ENCODE measurements at regions not wholly inside any gene's neighbourhood (a gene's known extent, or its start where the extent isn't known, plus 50 kb on each side); places are given as distances from the start of the nearest gene placed in this dataset.

DNA sequence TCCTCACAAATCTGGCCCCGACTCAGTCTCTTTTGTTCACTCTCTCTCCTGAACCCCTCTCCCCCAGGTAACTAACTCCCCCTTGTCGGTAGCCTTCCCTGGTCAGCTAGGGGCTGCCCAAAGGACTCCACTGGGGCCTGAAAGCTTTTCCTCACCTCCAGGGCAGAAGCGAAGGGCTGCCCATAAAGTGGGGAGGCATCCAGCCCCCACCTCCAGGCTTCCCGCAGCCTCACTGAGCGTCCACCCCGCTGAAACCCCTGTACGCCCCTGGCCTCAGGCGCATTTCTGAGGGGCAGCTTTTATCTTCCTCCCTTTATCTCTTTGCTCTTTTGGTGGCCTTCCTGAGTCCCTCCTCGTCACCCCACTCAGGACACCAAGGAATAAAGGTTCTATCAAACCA lies 249.3 kb downstream of the CYP26B1 start:
- DNase-seq (ENCODE audit: low read depth, low spot score), result no peak
- H3K27ac ChIP-seq, result no peak overlapping the region

DNA sequence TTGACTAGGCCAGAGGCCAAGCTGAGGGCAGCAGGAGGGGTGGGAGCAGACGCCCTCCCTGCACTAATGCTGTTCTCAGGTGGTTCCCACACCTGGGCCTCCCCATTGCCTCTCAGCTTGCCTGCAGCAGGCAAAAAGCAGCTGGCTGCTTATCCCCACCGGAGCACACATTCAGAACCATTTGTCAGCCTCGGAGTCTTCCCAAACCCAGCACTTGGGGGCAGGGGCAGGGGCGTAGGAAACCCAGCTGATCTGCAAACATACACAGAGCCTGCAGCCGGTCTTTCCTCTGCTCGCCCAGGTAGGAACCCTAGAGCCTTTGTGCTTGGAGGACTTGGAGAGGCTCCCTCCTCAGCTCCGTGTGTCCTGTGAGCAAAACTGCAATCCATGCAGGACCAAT lies 249.8 kb downstream of the CYP26B1 start:
- H3K27ac ChIP-seq, result no peak overlapping the region

GRCh38 chr2:71897137-71897480 lies 250.6 kb downstream of the CYP26B1 start:
- no peak for DNase-seq (ENCODE audit: low read depth, low spot score)

More for the DNA sequence above, 249.8 kb downstream of the CYP26B1 start:
- DNase-seq (ENCODE audit: low read depth, low spot score), result no peak

DNA sequence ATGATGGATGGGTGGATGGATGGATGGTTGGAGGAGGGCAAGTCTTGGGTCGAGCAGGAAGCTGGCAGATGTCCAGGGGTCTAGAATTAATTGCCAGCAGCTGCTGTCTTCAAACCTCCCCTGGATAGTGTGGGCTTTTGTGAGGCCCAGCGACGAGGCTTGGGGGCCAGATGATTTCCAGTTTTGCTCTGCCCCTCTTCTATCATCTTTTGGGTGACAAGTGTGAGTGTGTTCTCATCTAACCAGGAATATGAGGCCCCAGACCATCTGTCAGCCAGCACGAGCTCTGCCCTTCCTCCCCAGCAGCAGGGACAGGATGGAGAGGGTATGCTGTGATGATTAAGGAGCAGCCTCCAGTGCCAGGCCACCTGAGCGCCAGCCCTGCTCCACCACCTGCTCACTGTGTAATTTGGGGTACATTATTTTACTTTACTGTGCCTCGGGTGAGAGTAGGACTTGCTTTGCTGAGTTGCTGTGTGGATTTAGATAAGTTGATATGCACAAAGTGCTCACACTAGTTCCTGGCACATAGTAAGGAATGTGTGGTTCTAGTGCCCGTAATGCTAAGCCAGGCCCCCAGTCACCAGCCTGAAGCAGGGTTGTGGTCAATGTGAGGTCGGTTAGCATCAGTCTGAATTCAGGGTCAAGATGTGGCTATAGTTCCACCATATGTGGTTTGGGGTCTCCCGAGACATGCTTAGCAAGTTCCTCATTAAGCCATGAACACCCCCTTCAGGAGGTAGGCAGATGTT lies 251.1 kb downstream of the CYP26B1 start:
- H3K27ac ChIP-seq, result no peak overlapping the region
- no peak for DNase-seq (ENCODE audit: low read depth, low spot score)

More at GRCh38 chr2:71897137-71897480, 250.6 kb downstream of the CYP26B1 start:
- H3K27ac ChIP-seq, result no peak overlapping the region

GRCh38 chr2:71895320-71896161 lies 252.1 kb downstream of the CYP26B1 start:
- no peak for DNase-seq (ENCODE audit: low read depth, low spot score)
- no peak overlapping the region for H3K27ac ChIP-seq

DNA sequence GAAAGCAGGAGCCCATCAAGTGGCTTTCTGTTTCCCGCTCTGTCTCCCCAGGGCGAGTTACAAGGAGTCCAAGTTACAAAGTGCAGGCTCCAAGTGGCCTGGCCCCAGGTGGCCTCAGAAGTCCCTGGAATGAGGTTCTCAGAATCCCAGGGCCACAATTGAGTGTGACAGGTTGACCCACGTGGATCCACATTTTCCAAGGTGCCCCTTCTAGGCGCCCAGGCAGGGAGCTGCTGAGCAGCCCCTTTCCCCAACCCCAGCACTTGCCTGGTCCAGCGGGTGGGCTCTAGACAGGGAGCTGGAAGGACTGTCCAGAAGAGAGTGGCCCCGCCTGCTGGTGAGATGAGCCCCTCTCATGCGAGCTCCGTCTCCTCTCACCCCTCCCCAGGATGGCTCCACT lies 253.4 kb downstream of the CYP26B1 start:
- no peak overlapping the region for H3K27ac ChIP-seq
- DNase-seq (ENCODE audit: low read depth, low spot score), result no peak

DNA sequence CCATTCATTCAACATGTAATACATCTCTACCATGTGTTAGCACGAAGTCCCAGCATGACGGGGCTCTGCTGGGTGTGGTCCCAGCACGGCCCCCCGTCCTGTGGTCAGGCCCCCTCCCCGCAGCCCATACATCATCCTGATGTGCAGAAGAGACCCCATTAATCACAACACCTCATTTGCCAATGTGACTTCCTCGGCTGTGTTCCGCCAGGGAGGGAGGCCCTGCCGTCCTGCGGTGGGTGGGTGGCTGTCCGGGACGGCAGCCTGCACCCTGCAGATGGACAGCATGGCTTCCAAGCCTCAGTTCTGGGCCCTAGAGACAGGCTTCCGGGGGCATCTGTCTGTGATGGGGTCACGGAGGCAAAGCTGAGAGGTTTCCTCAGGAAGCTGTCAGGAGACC lies 254.0 kb downstream of the CYP26B1 start:
- H3K27ac ChIP-seq, result no peak overlapping the region
- DNase-seq (ENCODE audit: low read depth, low spot score), result no peak

GRCh38 chr2:71892896-71893295 lies 254.8 kb downstream of the CYP26B1 start:
- no peak overlapping the region for H3K27ac ChIP-seq
- no peak for DNase-seq (ENCODE audit: low read depth, low spot score)

DNA sequence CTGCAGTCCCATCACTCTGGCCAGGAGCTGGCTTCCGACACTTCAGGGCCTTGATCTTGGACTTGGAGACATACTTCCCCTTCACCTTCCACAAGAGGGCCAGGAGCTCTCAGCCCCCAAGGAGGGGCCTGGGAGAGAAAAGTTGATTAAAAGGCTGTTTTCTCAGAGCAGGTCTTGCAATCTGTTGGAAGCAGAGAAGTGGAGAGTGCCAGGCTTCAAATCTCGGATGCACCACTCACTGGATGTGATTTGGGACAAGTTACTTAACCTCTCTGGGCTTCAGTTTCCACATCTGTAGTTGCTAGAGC lies 255.3 kb downstream of the CYP26B1 start:
- DNase-seq (ENCODE audit: low read depth, low spot score), result no peak
- no peak overlapping the region for H3K27ac ChIP-seq

- H3K27ac ChIP-seq, result no peak overlapping the region
- DNase-seq (ENCODE audit: low read depth, low spot score), result no peak
These were observed 255.8 kb downstream of the CYP26B1 start for GRCh38 chr2:71891719-71892422.

DNA sequence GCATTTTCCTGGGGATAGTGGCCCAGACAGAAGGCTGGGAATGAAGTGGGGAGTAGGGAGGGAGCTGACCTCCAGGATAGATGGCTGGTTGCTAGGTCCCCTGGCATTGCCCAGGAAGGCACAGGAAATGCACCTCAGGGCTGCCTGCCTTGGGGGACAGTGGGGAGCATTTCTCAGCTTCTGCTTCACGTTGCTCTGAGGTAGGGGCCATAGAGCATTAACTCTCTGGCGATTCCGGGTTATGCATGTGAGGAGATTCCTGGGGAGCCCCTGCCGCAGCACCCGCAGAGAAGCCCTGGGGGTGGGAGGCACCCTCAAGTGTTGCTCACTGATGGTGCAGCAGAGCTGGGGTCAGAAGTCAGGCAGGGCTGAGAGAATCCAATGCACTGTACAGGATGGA lies 256.5 kb downstream of the CYP26B1 start:
- no peak overlapping the region for H3K27ac ChIP-seq
- DNase-seq (ENCODE audit: low read depth, low spot score), result no peak

GRCh38 chr2:71889759-71890684 lies 257.6 kb downstream of the CYP26B1 start:
- DNase-seq (ENCODE audit: low read depth, low spot score), result no peak
- H3K27ac ChIP-seq, result no peak overlapping the region

DNA sequence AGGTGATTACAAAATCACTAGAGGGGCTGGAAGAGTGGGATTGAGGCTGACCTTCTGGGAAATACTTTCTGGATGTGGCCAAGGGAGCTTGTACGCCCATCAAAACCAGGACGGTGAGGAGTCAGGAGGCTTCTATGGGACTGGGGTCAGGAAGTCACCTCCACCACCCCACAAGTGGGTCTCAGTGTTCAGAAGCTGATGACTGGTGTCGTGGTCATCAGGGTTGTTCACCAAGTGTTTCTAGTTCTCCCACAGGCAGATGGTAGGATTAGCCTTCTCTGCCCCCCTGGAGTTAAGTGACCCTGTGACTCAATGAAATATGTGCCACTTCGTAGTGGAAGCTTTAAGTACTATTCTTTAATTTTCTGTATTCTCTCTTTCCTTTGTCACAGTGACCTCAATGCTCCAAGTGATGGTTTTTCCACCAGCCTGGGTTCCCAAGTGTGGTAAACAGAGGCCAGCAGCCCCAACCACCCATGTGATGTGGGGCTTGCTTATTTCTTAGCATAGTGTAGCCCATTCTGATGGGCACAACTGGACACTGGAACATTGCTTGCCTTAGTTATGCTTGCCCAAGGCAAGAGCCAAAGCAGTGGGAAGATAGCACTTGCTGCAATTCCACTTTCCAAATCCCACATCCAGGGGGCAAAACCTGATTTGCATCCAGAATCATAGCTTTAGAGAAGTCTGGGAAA lies 258.8 kb downstream of the CYP26B1 start:
- DNase-seq (ENCODE audit: low read depth, low spot score), result no peak
- no peak overlapping the region for H3K27ac ChIP-seq

- DNase-seq (ENCODE audit: low read depth, low spot score), result no peak
- H3K27ac ChIP-seq, result no peak overlapping the region
These were observed 260.5 kb downstream of the CYP26B1 start for GRCh38 chr2:71887196-71887595.

DNA sequence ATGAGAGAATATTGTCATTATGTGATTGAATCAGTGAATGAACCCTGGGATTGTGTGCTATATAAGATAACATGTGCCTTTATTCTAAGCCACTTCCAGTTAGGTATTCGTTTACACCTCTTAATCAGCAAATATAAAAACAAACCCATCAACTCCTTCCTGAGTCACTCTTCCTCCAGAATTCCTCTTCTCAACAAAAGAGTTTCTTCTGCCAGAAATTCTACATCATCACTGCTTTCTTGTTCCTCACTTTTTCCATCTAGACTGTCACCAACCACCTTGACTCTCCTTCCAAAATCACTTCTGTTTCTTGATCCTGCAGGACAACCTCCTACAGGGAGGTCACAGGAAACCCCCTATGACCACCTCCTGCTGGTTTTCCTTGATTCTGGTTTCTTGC lies 261.4 kb downstream of the CYP26B1 start:
- DNase-seq (ENCODE audit: low read depth, low spot score), result no peak

GRCh38 chr2:71884303-71885042 lies 263.2 kb downstream of the CYP26B1 start:
- no peak for DNase-seq (ENCODE audit: low read depth, low spot score)
- no peak overlapping the region for H3K27ac ChIP-seq

More for the DNA sequence above, 261.4 kb downstream of the CYP26B1 start:
- no peak overlapping the region for H3K27ac ChIP-seq

GRCh38 chr2:71882949-71883472 lies 264.7 kb downstream of the CYP26B1 start:
- no peak for DNase-seq (ENCODE audit: low read depth, low spot score)
- no peak overlapping the region for H3K27ac ChIP-seq

- H3K27ac ChIP-seq, result no peak overlapping the region
- no peak for DNase-seq (ENCODE audit: low read depth, low spot score)
These were observed 265.3 kb downstream of the CYP26B1 start for GRCh38 chr2:71882236-71882946.

Measured in epithelial cell of prostate (primary cell).